HG03025 (cell line): ENCODE measurements at regions not wholly inside any gene's neighbourhood (a gene's known extent, or its start where the extent isn't known, plus 50 kb on each side); places are given as distances from the start of the nearest gene placed in this dataset.

Experiments used
- ATAC-seq: cut with Tn5 transposase; IDR thresholded peaks from one replicate; pipeline ENCODE4 v1.9.1; 2021; ENCODE audit warnings: mild to moderate bottlenecking, moderate library complexity; ENCODE audit not compliant: unreplicated experiment, low FRiP score

DNA sequence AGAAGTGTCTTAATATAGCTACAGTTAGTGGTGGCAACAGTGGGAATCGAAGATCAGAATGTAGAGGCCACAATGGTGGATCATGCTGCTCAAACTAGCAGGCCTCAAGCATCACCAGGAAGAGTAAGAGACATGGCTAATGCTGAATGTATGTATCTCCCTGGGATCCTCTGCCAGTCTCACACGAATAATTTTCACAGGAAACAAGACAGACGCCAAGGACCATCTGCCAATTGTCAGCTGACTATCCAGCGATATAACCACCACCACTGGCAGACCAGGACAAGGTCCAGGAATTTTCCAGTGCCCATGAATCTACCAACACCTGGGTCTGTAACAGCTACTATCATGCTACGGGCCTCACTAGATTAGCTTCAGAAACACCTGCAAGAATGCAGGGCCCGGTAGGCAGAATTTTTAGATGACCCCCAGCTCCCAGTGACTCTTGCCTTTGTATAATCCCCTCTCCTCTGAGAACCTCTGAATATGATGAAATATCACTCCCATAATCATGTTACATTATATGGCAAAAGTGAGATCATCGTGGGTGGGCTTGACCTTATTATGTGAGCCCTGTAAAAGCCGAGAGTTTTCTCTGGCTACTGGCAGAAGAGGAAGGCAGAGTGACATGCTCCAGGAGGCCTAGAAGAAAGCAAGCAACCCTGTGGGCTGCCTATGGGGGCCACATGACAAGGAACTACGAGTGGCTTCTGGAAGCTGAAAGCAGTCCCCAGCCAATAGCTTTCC is 429.8 kb downstream of the BCOR start:
- ATAC-seq, result no peak

GRCh38 chrX:39669668-39670067 is 428.1 kb downstream of the BCOR start:
- no peak for ATAC-seq

GRCh38 chrX:39670281-39670680 is 427.5 kb downstream of the BCOR start:
- ATAC-seq, result no peak

DNA sequence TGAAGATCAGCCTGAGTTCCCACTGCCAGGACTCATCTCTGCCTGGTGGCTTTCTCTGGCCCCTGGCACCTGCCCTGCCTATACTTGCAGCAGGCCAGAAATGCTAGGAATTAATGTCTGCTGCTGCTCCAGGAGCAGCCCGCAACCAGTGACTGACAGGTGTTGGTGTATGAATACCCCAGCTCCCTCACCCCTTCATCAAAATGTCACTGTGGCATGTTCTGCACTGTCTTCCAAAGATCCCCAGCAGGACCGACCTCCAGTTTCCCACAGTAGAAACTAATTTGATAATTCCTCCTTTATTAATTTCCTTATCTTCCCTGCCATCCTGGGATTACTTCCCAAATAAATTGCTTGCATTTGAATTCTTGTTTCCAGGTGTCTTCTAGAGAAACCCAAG is 425.4 kb downstream of the BCOR start:
- no peak for ATAC-seq

DNA sequence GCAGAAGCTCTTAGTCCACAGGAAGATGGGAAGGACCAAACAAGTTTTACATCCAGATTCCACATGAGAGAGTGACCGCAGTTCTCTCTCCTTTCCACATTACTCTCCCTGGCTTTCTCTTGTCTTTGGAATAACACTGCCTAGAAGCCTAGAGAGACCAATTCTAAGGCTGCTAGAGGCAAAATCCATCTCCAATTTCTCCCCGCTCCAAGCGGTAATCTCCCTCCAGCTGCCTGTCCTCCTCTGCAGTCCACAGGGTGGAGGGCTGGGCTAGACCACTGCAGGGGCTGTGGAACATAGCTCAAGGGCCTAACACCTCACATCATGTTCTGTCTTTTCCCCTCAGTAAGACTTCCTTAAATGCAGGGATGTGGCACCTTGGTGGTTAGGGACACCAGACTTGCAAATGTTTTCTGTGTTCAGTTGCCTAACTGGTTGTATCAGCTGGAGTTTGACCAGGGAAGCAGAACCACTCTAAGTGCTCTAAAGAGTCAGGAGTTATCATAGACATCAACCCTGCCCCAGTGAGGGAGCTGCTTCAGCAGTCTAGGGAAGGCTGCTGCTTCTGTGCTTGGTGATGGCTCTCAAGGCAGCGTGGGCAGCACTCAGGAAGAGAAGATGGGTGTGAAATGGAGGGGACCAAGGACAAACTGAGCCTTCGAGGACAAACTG is 423.1 kb downstream of the BCOR start:
- ATAC-seq, result no peak

GRCh38 chrX:39675162-39675553 is 422.6 kb downstream of the BCOR start:
- ATAC-seq, result no peak

GRCh38 chrX:39675619-39676018 is 422.1 kb downstream of the BCOR start:
- no peak for ATAC-seq

GRCh38 chrX:39676434-39676833 is 421.3 kb downstream of the BCOR start:
- ATAC-seq, result no peak

DNA sequence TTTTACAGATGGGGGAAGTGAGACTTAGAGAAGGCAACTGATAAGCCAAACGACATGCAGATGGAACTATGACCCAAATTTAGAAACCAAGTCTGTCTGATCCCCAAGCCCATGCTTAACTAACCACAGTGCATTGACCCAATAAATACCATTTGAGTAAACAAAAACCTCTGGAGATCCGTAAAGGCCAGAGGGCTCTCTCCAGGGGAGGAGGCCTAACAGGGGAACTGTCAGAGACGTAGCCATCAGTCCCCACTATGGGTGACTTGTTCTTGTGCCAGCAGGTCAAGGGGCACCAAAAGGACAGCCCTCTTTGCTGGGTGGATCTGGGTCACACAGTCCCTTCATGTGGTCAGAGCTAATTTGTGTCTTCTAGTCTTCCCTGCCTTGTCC is 420.2 kb downstream of the BCOR start:
- no peak for ATAC-seq

- no peak for ATAC-seq
Measured at GRCh38 chrX:39677978-39678791, 419.6 kb downstream of the BCOR start.

DNA sequence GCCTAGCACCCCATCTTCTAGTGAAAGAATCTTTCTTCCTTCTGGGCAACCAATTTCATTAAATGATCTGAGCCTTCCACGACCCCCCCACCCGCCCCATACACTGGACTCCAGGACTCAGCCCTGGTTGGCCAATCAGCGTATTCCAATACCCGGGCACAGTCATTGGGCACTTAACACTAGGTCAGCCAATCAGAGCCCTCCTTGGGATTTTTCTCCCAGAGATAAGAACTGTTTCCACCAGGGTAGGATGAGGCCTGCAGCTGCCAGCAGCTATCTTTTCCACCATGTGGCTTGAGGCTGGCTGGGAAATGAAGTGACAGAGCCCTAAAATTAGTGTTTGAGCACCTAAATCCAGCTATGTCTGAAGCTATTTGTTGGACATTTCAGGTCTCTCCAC is 418.8 kb downstream of the BCOR start:
- no peak for ATAC-seq

- ATAC-seq, result no peak
Measured at GRCh38 chrX:39679497-39680157, 418.1 kb downstream of the BCOR start.

DNA sequence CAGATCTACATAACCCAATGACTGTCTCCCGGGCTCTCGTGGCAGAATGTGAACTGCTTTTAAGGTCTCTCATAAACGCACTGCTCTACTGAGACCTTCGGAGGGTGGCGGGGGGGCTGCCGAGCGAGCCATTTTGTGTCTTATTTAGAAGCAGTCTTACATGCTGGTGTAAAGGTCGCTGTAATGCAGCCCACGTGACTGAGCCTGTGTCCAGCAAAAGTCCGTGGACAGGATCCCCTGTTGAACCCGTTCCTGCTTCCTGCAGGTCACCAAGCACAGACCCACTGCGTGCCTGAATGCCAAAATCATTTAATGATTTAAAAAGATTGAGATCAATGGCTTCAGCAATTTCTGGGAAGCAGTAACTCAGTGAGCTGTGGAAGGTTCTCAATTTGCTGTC is 415.9 kb downstream of the BCOR start:
- no peak for ATAC-seq

GRCh38 chrX:39682778-39683177 is 415.0 kb downstream of the BCOR start:
- ATAC-seq, result no peak

GRCh38 chrX:39688219-39688575 is 409.6 kb downstream of the BCOR start:
- no peak for ATAC-seq

GRCh38 chrX:39688576-39689375 is 409.0 kb downstream of the BCOR start:
- no peak for ATAC-seq

- no peak for ATAC-seq
Measured at GRCh38 chrX:39689376-39690104, 408.2 kb downstream of the BCOR start.

DNA sequence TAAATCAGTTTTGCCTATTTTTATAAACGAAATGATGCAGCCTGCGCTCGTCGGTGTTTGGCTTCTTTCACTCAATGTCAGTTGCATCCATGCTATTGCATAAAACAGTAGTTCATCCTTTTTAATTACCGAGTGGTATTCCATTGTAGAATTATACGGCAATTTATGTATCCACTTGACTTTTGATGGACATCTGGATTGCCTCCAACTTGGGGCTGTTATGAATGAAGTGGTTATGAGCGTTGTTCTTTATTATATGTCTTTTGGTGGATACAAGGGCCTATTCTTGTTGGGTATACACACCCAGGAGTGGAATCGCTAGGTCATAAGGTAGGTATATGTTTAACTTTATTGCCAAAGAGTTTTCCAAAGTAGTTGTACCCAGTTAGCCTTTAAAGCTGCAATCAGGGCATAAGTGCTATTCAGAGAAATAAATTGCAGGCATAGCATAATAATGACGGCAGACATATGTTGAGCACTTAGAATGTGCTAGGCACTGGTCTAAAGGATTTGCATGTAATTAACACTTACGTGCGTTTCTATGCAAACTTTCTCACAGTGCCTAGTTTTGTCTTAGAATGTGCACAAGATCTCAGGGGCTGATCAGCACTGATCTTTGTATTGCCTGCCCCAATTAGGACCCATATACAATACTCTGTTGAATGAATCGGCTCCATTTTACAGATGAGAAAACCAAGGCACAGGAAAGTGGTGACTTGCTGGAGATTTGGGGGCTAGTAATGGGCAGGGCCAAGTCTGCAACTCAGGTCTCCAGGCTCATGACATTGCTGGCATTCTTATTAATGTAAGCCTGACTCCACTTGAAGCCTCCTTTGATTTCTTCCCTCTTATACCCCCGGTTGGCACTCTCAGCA is 407.0 kb downstream of the BCOR start:
- ATAC-seq, result no peak

GRCh38 chrX:39691724-39692123 is 406.0 kb downstream of the BCOR start:
- ATAC-seq, result no peak
